ENCODE measurements at regions not wholly inside any gene's neighbourhood (a gene's known extent, or its start where the extent isn't known, plus 50 kb on each side); places are given as distances from the start of the nearest gene placed in this dataset.

- TF ChIP-seq CTCF (IDR thresholded peaks at IDR 0.05) (no peak), ZFX (IDR thresholded peaks at IDR 0.05; ENCODE audit: borderline replicate concordance) (no peak)
These were observed 125.0 kb upstream of the TWIST2 start for GRCh38 chr2:238722883-238723282.
